Keratinocyte (primary cell): ENCODE measurements at regions not wholly inside any gene's neighbourhood (a gene's known extent, or its start where the extent isn't known, plus 50 kb on each side); places are given as distances from the start of the nearest gene placed in this dataset.

Experiments used
- EZH2 ChIP-seq: IDR thresholded peaks from one replicate; pipeline ENCODE4 v1.6.1; 2012; ENCODE audit warnings: inconsistent platforms, mild to moderate bottlenecking, low read length, moderate library complexity
- TF ChIP-seq, protein P1 (sequence below), 3 experiments: IDR thresholded peaks in 1 of 3; conservative IDR thresholded peaks in 1 of 3; optimal IDR thresholded peaks in 1 of 3; 2 replicates in 2 of 3; 3 replicates in 1 of 3; pipeline versions ENCODE3 to v1.5.1; 2011; ENCODE audit warnings: low read length in 3 of 3, mild to moderate bottlenecking in 3 of 3, moderate library complexity in 2 of 3, control low read depth in 1 of 3, inconsistent platforms in 1 of 3; ENCODE audit not compliant: insufficient read depth in 2 of 3; ENCODE audit errors: extremely low read depth in 1 of 3

- TF ChIP-seq, protein P1, sequence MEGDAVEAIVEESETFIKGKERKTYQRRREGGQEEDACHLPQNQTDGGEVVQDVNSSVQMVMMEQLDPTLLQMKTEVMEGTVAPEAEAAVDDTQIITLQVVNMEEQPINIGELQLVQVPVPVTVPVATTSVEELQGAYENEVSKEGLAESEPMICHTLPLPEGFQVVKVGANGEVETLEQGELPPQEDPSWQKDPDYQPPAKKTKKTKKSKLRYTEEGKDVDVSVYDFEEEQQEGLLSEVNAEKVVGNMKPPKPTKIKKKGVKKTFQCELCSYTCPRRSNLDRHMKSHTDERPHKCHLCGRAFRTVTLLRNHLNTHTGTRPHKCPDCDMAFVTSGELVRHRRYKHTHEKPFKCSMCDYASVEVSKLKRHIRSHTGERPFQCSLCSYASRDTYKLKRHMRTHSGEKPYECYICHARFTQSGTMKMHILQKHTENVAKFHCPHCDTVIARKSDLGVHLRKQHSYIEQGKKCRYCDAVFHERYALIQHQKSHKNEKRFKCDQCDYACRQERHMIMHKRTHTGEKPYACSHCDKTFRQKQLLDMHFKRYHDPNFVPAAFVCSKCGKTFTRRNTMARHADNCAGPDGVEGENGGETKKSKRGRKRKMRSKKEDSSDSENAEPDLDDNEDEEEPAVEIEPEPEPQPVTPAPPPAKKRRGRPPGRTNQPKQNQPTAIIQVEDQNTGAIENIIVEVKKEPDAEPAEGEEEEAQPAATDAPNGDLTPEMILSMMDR (optimal IDR thresholded peaks at IDR 0.05 in 1 of 3, IDR thresholded peaks at IDR 0.05 in 1 of 3, conservative IDR thresholded peaks at IDR 0.05 in 1 of 3; ENCODE audit: extremely low read depth in 1 of 3, insufficient read depth in 2 of 3, low read length in 3 of 3) = no peak
- no peak for TF ChIP-seq EZH2
Measured at GRCh38 chr5:174306345-174307030, 261.0 kb downstream of the NSG2 start.
